Heart left ventricle (tissue), 13 donors: ENCODE measurements at regions not wholly inside any gene's neighbourhood (a gene's known extent, or its start where the extent isn't known, plus 50 kb on each side); places are given as distances from the start of the nearest gene placed in this dataset.

Source experiments
- POLR2A ChIP-seq, 2 donors: fragments of 450-650 bp; IDR thresholded peaks; one replicate each; pipeline ENCODE4 v1.6.1; 2017; ENCODE audit warnings: antibody characterized with exemption in 2 of 2, mild to moderate bottlenecking in 2 of 2, moderate library complexity in 2 of 2
- TF ChIP-seq, protein P1 (sequence below), 12 donors: fragments of 200-600 bp; sonication (generic) in 4 of 12; IDR thresholded peaks; one replicate each; pipeline versions ENCODE4 v1.5.0 to v1.8.0; 2018 to 2022; ENCODE audit warnings: antibody characterized with exemption in 12 of 12, mild to moderate bottlenecking in 5 of 12
- donor health status: ischemic (EF 13 %, LVEDD 7.1; RV severe dilation, severe dysfunction).
- donor health status: DM: no; HTN: yes; CAD: no.
- donor health status: DM: no; HTN: no; CAD: no.
- donor health status: ischemic (EF 25% LVEDD 6.9; RV normal size, moderate dysfunction).
- donor health status: ischemic (EF 25% LVEDD 5.7; RV mildly dilated, moderate dysfunction).
- donor health status: ischemic (EF 35%, LVEDD 5.7; RV mildly dilated, moderate dysfunction).
- donor health status: nonischemic (EF 11% LVEDD 7.7; RV severe dilation, severe dysfunction).
- donor health status: DM: yes; HTN: yes; CAD: no.
- donor health status: PGD.
- donor health status: ischemic (EF 29% LVEDD 5.4; RV normal size, mild dysfunction).
- donor health status: nonischemic (EF 23%, LVEDD 6.1; RV moderate dilation, normal function).

DNA sequence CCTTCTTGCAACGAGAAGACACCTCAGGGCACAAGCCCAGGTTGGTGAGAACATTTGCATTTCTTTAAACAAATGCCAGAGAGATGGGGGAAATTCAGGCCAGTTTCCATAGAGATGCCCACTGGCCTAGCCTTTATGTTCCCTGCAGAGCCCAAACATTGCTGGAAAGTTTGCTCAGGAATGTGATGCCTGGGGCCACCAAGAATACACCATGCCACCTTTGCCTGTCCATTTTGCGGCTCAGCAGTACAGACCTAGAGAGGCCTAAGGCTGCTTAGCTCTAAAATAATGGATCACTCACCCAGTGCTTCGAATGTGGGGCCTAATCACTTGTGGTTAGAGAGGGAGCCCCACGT is 210.0 kb downstream of the RPLP1 start:
- TF ChIP-seq, protein P1, sequence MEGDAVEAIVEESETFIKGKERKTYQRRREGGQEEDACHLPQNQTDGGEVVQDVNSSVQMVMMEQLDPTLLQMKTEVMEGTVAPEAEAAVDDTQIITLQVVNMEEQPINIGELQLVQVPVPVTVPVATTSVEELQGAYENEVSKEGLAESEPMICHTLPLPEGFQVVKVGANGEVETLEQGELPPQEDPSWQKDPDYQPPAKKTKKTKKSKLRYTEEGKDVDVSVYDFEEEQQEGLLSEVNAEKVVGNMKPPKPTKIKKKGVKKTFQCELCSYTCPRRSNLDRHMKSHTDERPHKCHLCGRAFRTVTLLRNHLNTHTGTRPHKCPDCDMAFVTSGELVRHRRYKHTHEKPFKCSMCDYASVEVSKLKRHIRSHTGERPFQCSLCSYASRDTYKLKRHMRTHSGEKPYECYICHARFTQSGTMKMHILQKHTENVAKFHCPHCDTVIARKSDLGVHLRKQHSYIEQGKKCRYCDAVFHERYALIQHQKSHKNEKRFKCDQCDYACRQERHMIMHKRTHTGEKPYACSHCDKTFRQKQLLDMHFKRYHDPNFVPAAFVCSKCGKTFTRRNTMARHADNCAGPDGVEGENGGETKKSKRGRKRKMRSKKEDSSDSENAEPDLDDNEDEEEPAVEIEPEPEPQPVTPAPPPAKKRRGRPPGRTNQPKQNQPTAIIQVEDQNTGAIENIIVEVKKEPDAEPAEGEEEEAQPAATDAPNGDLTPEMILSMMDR (IDR thresholded peaks at IDR 0.05): no peak
- TF ChIP-seq POLR2A (IDR thresholded peaks at IDR 0.05): no peak
